Chondrocyte (in vitro differentiated cells): ENCODE measurements at regions not wholly inside any gene's neighbourhood (a gene's known extent, or its start where the extent isn't known, plus 50 kb on each side); places are given as distances from the start of the nearest gene placed in this dataset.

Experiments
- DNase-seq: peaks from one replicate; pipeline ENCODE4 v3.0.0; 2021; ENCODE audit warnings: mixed read lengths, low spot score
- H3K27ac Mint-ChIP-seq: one replicate; pipeline ENCODE4 v1.8.0; 2021; ENCODE audit warnings: mild to moderate bottlenecking, moderate library complexity, mixed read lengths; ENCODE audit not compliant: unreplicated experiment
- H3K27me3 Mint-ChIP-seq: 2 replicates; pipeline ENCODE4 v1.8.0; 2021; ENCODE audit warnings: low read depth, mixed read lengths
- H3K36me3 Mint-ChIP-seq: 2 replicates; pipeline ENCODE4 v1.8.0; 2021; ENCODE audit warnings: low read depth, mixed read lengths
- H3K4me1 Mint-ChIP-seq: 2 replicates; pipeline ENCODE4 v1.8.0; 2021; ENCODE audit warnings: low read depth, mild to moderate bottlenecking, mixed read lengths
- H3K4me3 Mint-ChIP-seq: one replicate; pipeline ENCODE4 v1.8.0; 2021; ENCODE audit warnings: mild to moderate bottlenecking, moderate library complexity, mixed read lengths; ENCODE audit not compliant: unreplicated experiment
- H3K9me3 Mint-ChIP-seq: 2 replicates; pipeline ENCODE4 v1.8.0; 2021; ENCODE audit warnings: low read depth, mixed read lengths
- TF ChIP-seq, protein P1 (sequence below): fragments of 200-600 bp; sonication (generic); IDR thresholded peaks from 2 replicates; pipeline ENCODE4 v1.5.0; 2021; ENCODE audit warnings: antibody characterized with exemption, mild to moderate bottlenecking, moderate library complexity

DNA sequence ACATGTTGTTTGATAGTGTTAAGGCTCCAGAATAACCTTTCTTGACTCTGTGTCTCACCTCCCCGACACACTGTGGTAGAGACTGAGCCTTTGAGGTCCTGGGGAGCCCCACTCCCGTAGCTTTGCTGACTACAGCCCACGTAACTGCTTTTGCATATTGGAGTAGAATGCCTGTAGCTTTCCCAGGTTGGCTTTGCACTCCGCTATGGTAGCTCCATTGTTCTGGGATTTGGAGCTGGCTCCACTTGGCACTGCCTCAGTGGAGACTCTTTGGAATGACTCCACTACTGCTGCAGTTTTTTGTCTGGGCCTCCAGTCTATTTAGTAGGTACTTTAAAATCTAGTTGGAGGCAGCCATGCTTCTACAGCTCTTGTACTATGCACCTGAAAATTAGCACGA is 56.2 kb upstream of the ANXA1 start:
- Mint-ChIP-seq H3K27me3 (peaks cover 2% of the 10 kb centered on the region), H3K27ac (no peak overlapping the region), H3K4me3 (no peak overlapping the region), H3K4me1 (no peaks in the 10 kb centered on the region), H3K9me3 (no peaks in the 10 kb centered on the region), H3K36me3 (no peaks in the 10 kb centered on the region)
- no peak for DNase-seq
- TF ChIP-seq, protein P1, sequence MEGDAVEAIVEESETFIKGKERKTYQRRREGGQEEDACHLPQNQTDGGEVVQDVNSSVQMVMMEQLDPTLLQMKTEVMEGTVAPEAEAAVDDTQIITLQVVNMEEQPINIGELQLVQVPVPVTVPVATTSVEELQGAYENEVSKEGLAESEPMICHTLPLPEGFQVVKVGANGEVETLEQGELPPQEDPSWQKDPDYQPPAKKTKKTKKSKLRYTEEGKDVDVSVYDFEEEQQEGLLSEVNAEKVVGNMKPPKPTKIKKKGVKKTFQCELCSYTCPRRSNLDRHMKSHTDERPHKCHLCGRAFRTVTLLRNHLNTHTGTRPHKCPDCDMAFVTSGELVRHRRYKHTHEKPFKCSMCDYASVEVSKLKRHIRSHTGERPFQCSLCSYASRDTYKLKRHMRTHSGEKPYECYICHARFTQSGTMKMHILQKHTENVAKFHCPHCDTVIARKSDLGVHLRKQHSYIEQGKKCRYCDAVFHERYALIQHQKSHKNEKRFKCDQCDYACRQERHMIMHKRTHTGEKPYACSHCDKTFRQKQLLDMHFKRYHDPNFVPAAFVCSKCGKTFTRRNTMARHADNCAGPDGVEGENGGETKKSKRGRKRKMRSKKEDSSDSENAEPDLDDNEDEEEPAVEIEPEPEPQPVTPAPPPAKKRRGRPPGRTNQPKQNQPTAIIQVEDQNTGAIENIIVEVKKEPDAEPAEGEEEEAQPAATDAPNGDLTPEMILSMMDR = no peak

DNA sequence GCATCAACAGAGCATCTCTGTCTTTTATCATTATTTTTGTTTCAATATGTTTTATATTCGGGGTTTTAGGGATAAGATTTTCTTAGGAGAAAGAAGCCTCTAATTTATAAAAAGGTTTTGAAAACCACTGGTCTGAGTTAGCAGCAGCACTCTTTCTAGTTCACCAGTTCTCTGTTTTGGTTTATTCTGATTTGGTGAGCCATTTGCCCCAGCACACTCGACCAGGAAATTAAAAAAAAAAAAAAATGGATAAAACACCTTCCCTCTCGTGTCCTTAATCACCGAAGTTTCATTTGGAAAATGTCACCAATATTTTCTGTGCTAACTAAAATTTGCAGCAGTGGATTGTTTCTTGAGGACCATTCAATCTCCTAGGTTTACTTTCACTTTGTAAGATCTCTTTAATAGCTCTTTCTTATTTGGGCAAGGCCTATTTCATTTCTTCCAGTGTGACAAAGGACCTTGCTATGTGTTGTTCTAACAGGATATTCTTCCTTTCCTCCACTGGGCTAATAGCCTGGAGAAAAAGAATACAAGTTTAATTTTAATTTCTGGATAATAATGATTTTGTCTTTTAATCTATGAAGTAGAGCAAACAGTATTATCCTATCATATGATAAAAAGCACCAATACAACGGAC is 57.8 kb upstream of the ANXA1 start:
- H3K4me1 Mint-ChIP-seq = no peaks in the 10 kb centered on the region
- no peak overlapping the region for H3K27ac Mint-ChIP-seq
- no peak overlapping the region for H3K4me3 Mint-ChIP-seq
- H3K27me3 Mint-ChIP-seq = peaks cover 2% of the 10 kb centered on the region
- no peaks in the 10 kb centered on the region for H3K9me3 Mint-ChIP-seq
- no peak for DNase-seq
- no peaks in the 10 kb centered on the region for H3K36me3 Mint-ChIP-seq
- TF ChIP-seq, protein P1 = no peak

DNA sequence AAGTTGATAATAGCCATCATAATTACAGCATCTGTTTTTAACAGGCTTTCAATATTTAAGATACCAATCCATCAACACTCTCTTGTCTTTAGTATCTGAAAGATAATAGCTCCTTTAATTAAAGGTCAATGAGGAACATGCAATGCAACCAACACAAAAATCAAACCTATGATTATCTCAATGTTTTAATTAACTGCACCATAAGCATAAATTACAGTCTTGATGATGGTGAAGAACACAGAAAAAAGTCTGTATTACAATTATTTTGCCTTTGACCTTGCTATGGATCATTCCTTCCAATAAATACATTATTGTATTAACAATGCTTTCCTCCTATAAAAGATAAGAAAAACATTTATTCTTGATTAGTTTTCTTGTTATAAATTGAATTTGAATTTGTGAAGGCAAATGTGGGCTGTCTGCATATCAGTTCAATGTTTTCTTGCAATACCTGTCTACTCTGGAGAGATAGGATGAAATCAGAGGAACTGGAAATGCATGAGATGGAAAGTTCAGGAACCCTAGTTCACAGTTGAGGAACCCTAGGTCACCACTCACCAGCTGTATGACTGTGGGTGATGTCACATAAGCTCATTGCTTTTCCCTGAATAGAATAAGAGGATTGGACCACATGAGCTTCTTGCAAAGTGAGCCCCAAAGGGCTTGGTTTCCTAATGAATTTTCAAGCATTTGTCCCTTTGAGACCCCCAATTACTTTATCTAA is 58.5 kb upstream of the ANXA1 start:
- H3K36me3 Mint-ChIP-seq = no peaks in the 10 kb centered on the region
- H3K9me3 Mint-ChIP-seq = no peaks in the 10 kb centered on the region
- no peak for DNase-seq
- H3K27me3 Mint-ChIP-seq = peaks cover 2% of the 10 kb centered on the region
- H3K4me1 Mint-ChIP-seq = no peaks in the 10 kb centered on the region
- H3K27ac Mint-ChIP-seq = no peak overlapping the region
- no peak overlapping the region for H3K4me3 Mint-ChIP-seq
- TF ChIP-seq, protein P1 = no peak

DNA sequence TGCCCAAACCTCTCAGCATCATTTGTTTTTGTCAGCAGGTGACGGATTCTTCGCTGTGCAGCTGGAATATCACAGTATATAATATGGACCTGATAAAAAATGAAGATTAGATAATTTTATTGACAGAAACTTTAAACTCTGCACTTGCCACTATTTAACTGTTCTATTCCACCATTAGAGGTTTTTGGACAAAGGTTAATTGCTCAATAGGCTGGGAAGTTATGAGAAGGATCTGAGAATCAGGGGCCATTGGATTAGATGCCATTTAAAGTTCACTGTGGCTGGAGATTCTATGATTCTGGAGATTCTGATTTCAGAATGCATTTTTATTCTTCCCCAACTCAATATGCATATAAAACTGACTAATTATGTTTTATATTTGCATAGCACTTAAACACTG is 59.8 kb upstream of the ANXA1 start:
- Mint-ChIP-seq H3K4me1 (no peaks in the 10 kb centered on the region), H3K9me3 (no peaks in the 10 kb centered on the region), H3K36me3 (no peaks in the 10 kb centered on the region), H3K27ac (no peak overlapping the region), H3K4me3 (no peak overlapping the region), H3K27me3 (peaks cover 2% of the 10 kb centered on the region)
- TF ChIP-seq, protein P1 = no peak
- no peak for DNase-seq

DNA sequence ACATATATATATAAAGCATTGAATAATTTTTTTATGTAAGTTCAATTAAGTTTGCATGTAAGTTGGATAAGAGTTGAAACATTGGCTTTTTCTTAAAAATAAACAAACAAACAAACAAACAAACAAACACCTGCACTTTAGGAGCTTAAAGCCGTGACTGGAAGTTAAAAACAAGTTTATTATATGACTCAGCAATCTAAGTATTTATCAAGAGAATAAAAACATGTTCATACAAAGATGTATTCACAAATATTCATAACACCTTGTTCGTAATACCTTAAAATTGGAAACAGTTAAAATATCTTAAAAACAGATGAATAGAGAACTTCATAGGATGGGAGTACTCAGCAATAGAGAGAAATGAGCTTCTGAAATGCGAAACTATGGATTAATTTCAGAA is 61.5 kb upstream of the ANXA1 start:
- DNase-seq = no peak
- Mint-ChIP-seq H3K4me1 (no peaks in the 10 kb centered on the region), H3K27ac (no peak overlapping the region), H3K27me3 (peaks cover 7% of the 10 kb centered on the region), H3K36me3 (no peaks in the 10 kb centered on the region), H3K4me3 (no peak overlapping the region), H3K9me3 (no peaks in the 10 kb centered on the region)
- TF ChIP-seq, protein P1 = no peak
